HG03521 (cell line): ENCODE measurements at regions not wholly inside any gene's neighbourhood (a gene's known extent, or its start where the extent isn't known, plus 50 kb on each side); places are given as distances from the start of the nearest gene placed in this dataset.

ENCODE experiments used
- ATAC-seq: cut with Tn5 transposase; IDR thresholded peaks from one replicate; pipeline ENCODE4 v1.9.1; 2021; ENCODE audit warnings: mild to moderate bottlenecking, moderate library complexity; ENCODE audit not compliant: unreplicated experiment

GRCh38 chr18:55818284-55818683, 230.3 kb upstream of the TCF4 start:
- ATAC-seq, result no peak

GRCh38 chr18:55811925-55812324, 223.9 kb upstream of the TCF4 start:
- no peak for ATAC-seq

DNA sequence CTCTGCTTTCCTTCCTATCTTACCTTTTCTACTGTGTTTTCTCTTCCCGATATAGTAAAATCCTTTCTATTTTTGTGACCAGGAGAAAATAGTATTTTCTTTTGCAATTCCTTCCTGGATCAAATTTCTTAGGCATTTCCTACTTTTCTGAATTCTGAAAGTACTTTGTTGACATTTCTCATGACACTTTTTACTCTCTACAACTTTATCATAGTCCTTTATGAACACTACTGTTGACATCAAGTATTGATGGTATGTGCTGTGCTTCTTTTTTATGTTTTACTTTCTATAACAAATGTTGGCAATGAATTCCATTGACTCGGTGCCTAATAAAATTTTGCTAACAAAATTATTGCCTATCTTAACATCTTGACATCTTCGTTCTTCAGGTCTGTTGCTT, 217.7 kb upstream of the TCF4 start:
- no peak for ATAC-seq

DNA sequence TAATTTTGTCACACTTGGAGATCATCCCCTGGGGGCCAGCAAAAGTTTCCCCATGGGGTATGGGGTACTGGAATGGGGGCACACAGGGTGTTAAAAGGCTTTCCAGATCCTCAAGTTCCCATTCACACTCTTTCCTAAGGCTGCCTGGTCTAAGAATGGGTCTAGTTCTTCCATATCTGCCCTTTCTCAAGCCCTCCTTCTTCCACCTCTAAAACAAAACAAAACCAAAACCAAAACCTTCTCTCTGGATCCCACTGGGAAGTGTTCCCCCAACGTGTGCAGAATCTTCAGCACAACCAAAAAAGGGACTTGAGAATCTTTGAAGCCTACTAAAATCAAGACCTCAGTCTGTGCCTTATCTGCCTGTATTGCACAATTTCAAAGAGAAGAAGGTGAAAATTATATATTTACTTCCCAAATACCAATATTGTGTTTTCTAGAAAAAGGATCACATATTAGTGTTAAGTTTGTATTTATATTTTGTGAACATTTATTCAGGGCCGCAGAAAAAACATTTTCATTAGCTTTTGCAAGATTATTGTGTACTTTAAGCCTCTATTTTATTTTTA, 207.2 kb upstream of the TCF4 start:
- ATAC-seq, result no peak

GRCh38 chr18:55794288-55795052, 206.5 kb upstream of the TCF4 start:
- ATAC-seq, result no peak

GRCh38 chr18:55790296-55790695, 202.3 kb upstream of the TCF4 start:
- no peak for ATAC-seq

- ATAC-seq, result no peak
Observed at GRCh38 chr18:55787536-55788073, 199.6 kb upstream of the TCF4 start.

DNA sequence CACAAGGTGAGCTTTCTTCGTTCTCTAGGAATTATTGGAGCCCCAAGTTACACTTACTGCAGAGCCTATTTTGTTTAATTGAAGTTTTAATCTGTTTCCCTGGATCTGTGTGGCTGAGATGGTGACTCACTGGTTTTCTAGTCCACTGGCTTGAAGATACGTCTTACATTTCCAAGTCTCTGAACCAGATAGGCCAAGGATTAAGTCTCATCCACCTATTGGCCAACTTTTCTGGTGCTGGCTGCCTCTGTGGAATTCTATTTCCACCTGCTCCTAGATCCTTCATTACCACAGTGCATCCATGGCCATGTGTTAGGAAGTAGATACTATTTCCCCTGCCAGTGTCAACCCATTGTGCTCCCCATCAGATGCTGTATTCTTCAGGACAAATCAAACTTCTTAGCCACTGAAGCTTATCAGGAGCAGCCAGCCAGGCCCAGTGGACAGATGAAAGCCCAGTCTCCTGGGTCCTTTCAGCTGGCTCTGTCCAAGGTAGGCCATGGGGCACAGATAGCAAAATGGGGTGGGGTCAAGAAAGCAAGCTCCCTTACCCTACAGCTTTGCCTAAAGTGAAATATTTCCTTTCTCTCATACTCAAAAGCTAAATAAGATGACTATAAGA, 198.8 kb upstream of the TCF4 start:
- no peak for ATAC-seq

DNA sequence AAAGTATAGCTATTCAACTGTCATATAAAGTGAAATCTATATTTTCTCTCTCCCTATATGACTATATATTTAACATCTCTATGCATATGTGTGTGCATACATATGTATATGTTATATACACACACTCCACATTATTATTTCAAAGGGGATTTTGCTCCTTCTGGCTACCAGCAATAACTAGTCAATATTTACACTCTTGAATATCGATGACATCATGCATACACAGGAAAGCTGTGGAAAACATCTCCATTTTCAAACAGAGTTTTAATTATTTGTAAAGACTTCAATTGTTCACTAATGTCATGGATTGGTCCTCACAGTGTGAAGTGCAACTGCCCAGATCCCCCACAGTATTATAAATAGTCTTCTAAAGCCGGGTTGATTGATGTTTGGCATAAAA, 195.9 kb upstream of the TCF4 start:
- no peak for ATAC-seq

GRCh38 chr18:55781481-55781957, 193.5 kb upstream of the TCF4 start:
- ATAC-seq, result no peak

- no peak for ATAC-seq
Observed at GRCh38 chr18:55780586-55781071, 192.6 kb upstream of the TCF4 start.

DNA sequence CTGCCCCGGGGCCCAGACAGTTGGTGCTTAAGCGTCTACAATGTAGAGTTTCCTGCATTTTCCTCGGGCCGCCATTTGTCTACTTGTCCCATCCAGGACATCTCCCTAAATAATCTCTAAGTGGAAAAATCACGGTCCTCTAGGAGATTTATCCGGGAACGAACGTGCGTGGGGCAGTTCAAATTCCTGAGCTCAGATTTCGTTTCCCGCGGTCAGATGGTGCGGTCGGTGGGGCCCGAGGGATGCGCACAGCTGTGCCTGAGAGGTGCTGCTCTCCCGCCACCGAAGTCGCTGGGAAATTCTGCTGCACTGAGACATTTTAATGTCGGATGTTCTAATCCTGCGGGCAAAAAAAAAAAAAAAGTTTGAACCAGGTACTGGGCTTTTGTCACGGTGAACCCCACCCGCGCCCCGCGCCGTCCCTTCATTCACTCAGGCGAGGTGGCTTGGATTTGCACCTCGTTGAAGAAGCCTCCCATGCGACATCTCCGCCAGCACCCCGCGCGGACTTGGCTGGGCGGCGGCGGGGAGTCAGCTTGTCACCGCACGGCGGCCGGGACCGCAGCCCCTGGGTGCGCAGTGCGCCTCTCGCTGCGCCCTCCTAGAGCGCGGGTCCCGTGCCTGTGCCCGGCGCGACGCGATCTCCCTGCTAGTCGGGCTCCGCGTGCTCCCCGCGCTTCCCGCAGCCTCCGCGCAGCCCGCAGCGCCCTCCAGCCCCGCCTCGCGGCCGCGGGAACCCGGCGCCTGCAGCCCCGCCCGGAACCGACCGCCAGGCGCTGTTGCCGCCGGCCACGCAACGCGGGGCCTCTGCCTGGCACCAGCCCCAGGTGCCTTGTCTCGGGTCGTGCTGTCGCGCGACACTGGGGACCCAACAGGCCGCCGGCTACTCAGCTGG, 191.9 kb upstream of the TCF4 start:
- ATAC-seq, result no peak

GRCh38 chr18:55778788-55779690, 191.0 kb upstream of the TCF4 start:
- no peak for ATAC-seq

DNA sequence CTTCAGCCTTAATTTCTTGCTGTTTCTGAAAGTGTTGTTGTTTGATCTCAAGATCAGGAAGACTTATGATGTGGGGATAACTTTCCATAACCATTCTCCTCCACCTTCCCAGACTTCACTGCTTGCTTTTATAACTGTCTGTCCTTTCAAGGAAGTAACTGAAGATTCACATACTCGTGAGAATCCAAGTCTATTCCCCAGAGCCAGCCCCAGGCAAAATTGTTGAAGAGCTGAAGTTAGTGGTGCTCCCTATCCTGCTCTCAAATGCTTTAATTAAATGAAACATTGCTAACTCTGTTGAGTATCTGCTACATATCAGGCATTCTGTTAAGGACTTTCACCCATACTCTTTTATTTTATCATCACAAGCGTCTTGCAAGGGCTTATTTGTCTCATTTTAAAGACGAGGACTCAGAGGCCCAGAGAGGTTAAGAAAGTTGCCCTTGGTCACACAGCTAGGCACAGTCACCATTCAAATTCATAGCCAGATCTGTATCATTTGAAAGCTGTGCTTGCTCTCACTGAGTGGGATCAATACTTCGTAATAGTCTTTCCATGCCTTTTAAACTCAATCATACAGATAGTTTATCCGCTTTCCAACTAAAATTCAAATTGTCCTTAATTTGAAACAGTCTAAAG, 189.8 kb upstream of the TCF4 start:
- no peak for ATAC-seq

DNA sequence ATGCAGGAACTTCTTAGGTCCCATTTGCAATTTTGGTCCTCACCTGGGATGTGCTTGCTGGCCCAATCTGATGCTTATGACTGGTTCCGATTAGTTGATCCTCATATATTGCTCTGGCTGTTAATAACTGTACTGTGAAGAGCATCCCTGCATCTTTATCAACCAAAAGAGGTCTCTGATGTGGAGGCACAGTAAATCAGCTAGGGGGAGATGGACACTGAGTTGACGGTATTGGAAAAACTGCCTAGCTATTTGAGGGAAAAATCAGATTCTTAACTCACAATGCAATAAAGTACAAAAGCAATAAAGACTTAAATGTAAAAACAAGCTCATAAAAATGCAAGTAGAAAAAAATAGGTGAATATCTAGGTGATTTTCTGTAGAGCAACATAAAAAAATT, 188.0 kb upstream of the TCF4 start:
- no peak for ATAC-seq

DNA sequence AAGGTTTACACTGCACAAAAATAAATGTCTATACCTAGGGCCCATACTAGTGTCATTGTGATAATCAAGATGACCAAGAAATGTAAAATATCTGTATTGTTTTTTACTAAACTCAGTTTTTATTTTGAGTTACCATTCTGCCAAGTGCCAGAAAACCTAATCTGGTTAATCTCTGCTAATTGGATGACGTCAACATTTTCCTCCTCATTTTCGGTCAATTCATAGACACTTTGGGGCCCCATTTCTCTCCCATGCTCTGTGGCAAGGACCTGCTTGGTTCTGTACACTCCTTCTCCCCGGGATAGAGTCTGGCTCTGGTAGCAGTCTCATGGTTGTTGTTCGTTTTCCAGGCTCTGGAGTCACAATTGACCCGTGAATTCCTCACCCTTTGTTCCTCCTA, 186.5 kb upstream of the TCF4 start:
- ATAC-seq, result no peak

DNA sequence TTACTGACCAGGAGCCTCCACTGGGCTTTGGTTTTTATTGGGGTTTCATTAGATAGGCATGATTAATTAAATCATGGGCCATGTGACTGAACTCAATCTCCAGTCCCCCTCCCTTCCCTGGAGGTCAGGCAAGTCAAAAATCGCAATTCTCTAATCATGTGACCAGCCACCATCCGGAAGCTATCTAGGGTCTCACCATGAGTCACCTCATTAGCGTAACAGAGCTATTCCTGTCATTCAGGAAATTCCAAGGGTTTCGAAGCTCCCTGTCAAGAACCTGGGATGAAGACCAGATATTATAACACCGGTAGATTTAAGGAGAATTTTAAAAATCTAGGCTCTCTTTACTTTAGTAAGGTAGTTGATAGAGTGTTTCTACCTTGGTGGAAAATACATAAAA, 180.3 kb upstream of the TCF4 start:
- ATAC-seq, result no peak

DNA sequence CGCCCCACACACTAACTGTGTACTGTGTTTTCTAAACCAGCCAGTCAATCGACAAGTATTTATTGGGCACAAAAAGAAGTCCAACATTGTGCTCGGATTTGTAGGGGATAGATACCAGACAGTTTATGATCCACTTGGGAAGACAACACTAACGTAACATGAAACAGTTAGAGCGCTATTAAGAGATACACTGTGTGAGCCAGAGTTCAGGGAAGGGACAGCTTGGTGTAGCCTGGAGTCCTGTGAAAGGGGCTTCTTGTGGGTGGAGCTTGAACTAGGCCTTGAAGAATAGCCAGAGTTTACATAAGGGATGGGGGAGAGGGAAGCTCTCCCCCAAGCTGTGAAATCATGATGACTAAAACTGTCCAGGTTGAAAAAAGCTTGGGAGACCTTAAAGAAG, 176.4 kb upstream of the TCF4 start:
- ATAC-seq, result no peak

DNA sequence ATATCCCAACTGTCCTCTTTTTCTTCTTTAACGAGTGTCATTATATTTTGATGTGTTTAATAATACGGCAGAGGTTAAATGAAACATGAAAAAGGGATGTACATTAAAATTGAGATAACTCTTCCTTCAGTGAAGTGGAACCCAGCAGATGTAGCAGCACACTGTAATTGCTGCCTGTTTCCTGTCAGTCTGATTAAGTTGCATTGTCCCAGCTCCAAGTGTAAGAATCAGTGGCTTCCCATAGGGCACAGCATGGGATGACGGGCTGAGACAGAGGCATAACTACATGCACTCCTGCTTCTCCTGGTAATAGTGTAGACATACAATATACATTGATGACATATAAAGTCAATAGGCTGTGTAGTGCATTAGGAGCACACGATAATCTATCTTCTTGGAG, 175.8 kb upstream of the TCF4 start:
- ATAC-seq, result no peak
